Heart left ventricle (tissue), 16 donors: ENCODE measurements at regions not wholly inside any gene's neighbourhood (a gene's known extent, or its start where the extent isn't known, plus 50 kb on each side); places are given as distances from the start of the nearest gene placed in this dataset.

Source experiments
- ATAC-seq, 4 donors: fragments of 200-7000 bp; cut with Tn5 transposase; one replicate each; pipeline ENCODE4 v1.9.1; 2020 to 2022; ENCODE audit warnings: moderate library complexity in 4 of 4, mild to moderate bottlenecking in 3 of 4, moderate number of reproducible peaks in 1 of 4
- DNase-seq, 5 donors: peaks; one replicate each; pipeline ENCODE4 v3.0.0-alpha.2; 2020
- H3K27ac ChIP-seq, 12 donors: fragments of 200-600 bp; sonication (generic) in 4 of 12; one replicate each; pipeline versions ENCODE4 v1.5.0 to v1.8.0; 2016 to 2022; ENCODE audit warnings: mild to moderate bottlenecking in 2 of 12
- H3K27me3 ChIP-seq, 9 donors: fragments of 200-600 bp; sonication (generic) in 2 of 9; one replicate each; pipeline versions ENCODE4 v1.5.1 to v1.8.0; 2016 to 2022; ENCODE audit warnings: mild to moderate bottlenecking in 3 of 9
- H3K36me3 ChIP-seq, 9 donors: fragments of 200-600 bp; sonication (generic) in 2 of 9; one replicate each; pipeline versions ENCODE4 v1.5.0 to v1.8.0; 2018 to 2022; ENCODE audit warnings: mild to moderate bottlenecking in 2 of 9
- H3K4me1 ChIP-seq, 12 donors: fragments of 200-600 bp; sonication (generic) in 4 of 12; one replicate each; pipeline versions ENCODE4 v1.5.0 to v1.8.0; 2016 to 2022; ENCODE audit warnings: mild to moderate bottlenecking in 3 of 12
- H3K4me3 ChIP-seq, 12 donors: fragments of 200-600 bp; sonication (generic) in 4 of 12; one replicate each; pipeline versions ENCODE4 v1.5.0 to v1.8.0; 2017 to 2022; ENCODE audit warnings: mild to moderate bottlenecking in 9 of 12, moderate library complexity in 4 of 12
- H3K9me3 ChIP-seq, 12 donors: fragments of 200-600 bp; sonication (generic) in 4 of 12; one replicate each; pipeline versions ENCODE4 v1.5.0 to v1.8.0; 2016 to 2022; ENCODE audit warnings: mild to moderate bottlenecking in 1 of 12
- CTCF ChIP-seq, 12 donors: fragments of 200-600 bp; sonication (generic) in 4 of 12; IDR thresholded peaks; one replicate each; pipeline versions ENCODE4 v1.5.0 to v1.8.0; 2018 to 2022; ENCODE audit warnings: antibody characterized with exemption in 12 of 12, mild to moderate bottlenecking in 5 of 12
- POLR2A ChIP-seq, 2 donors: fragments of 450-650 bp; IDR thresholded peaks; one replicate each; pipeline ENCODE4 v1.6.1; 2017; ENCODE audit warnings: antibody characterized with exemption in 2 of 2, mild to moderate bottlenecking in 2 of 2, moderate library complexity in 2 of 2
- WGBS, 4 donors: extraction: QIAGEN DNeasy Blood & Tissue Kit in 2 of 4; methylation state at CpG; one replicate each; pipeline versions ENCODE4 v1.1.5 to v1.1.7; 2013 to 2018; 5-methylcytosine and 5-hydroxymethylcytosine counted together
- intact Hi-C, 10 donors: fragments of 100-400 bp; cut with DNase I; formaldehyde crosslinking; loops; one replicate each; pipeline versions ENCODE4 v1.11.1 to v1.14.2; 2022
- donor health status: ischemic (EF 13 %, LVEDD 7.1; RV severe dilation, severe dysfunction).
- donor health status: healthy with polysubstance abuse.
- donor health status: DM: no; HTN: yes; CAD: no.
- donor health status: DM: no; HTN: no; CAD: no.
- donor health status: ischemic (EF 25% LVEDD 6.9; RV normal size, moderate dysfunction).
- donor health status: ischemic (EF 25% LVEDD 5.7; RV mildly dilated, moderate dysfunction).
- donor health status: healthy.
- donor health status: DM: yes; HTN: yes; CAD: no.
- donor health status: ischemic (EF 35%, LVEDD 5.7; RV mildly dilated, moderate dysfunction).
- donor health status: nonischemic (EF 11% LVEDD 7.7; RV severe dilation, severe dysfunction).
- donor health status: DM: yes; HTN: yes; CAD: no.
- donor health status: PGD.
- donor health status: ischemic (EF 29% LVEDD 5.4; RV normal size, mild dysfunction).
- donor health status: nonischemic (EF 23%, LVEDD 6.1; RV moderate dilation, normal function).

DNA sequence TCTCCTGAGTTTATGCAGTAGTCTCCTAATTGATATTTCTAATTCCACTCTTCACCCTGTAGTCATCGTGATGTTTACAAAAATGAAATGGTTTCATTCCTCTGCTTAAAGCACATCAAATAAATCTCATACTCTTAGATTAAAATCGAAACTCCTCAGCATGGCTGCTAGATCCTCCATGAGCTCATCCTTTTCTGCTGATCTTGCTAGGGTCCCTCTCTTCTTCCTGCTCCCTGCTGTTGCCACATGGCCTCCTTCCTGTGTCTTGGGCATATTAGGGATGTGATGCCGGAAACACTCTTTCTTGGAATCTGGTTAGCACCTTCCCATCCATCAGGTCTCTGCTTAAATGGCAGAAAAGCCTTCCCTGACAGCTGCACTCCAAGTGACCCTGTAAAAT lies 59.5 kb upstream of the MEGF10 start:
- TF ChIP-seq CTCF (IDR thresholded peaks at IDR 0.05), result no peak
- no peak for TF ChIP-seq POLR2A (IDR thresholded peaks at IDR 0.05)
- WGBS, 4 donors, result 96 to 99% (median 97%) methylated on average over 3 of the region's 3 CpGs
- H3K4me3 ChIP-seq, result no peak overlapping the region
- no peak for DNase-seq
- intact Hi-C loops, result no loop called here
- H3K27ac ChIP-seq, result no peak overlapping the region
- no peaks in the 10 kb centered on the region for H3K27me3 ChIP-seq
- peaks cover 0 to 15% (median 0%) of the 10 kb centered on the region in 12 donors for H3K4me1 ChIP-seq
- H3K9me3 ChIP-seq, result no peaks in the 10 kb centered on the region
- ATAC-seq, result no peak
- no peaks in the 10 kb centered on the region for H3K36me3 ChIP-seq

- DNase-seq (no peak), ATAC-seq (no peak)
- Histone ChIP-seq H3K4me1 (peaks cover 0 to 12% (median 0%) of the 10 kb centered on the region in 12 donors), H3K36me3 (no peaks in the 10 kb centered on the region), H3K4me3 (no peak overlapping the region), H3K9me3 (no peaks in the 10 kb centered on the region), H3K27me3 (no peaks in the 10 kb centered on the region), H3K27ac (no peak overlapping the region)
- 81 to 84% (median 83%) methylated on average over 3 of the region's 3 CpGs for WGBS, 4 donors
- TF ChIP-seq CTCF (IDR thresholded peaks at IDR 0.05) (no peak), POLR2A (IDR thresholded peaks at IDR 0.05) (no peak)
- intact Hi-C loops, result no loop called here
These were observed 57.0 kb upstream of the MEGF10 start for GRCh38 chr5:127233590-127233989.

GRCh38 chr5:127235136-127235535 lies 55.5 kb upstream of the MEGF10 start:
- no peaks in the 10 kb centered on the region for H3K4me1 ChIP-seq
- TF ChIP-seq POLR2A (IDR thresholded peaks at IDR 0.05) (no peak), CTCF (IDR thresholded peaks at IDR 0.05) (no peak)
- 86 to 90% (median 88%) methylated on average over 4 of the region's 4 CpGs for WGBS, 4 donors
- H3K36me3 ChIP-seq, result no peaks in the 10 kb centered on the region
- H3K27ac ChIP-seq, result no peak overlapping the region
- no peaks in the 10 kb centered on the region for H3K9me3 ChIP-seq
- DNase-seq, result no peak
- H3K27me3 ChIP-seq, result no peaks in the 10 kb centered on the region
- no peak for ATAC-seq
- no peak overlapping the region for H3K4me3 ChIP-seq
- intact Hi-C loops, result no loop called here

GRCh38 chr5:127236254-127236653 lies 54.3 kb upstream of the MEGF10 start:
- no peaks in the 10 kb centered on the region for H3K36me3 ChIP-seq
- intact Hi-C loops, result no loop called here
- H3K9me3 ChIP-seq, result no peaks in the 10 kb centered on the region
- no peak for DNase-seq
- no peak overlapping the region for H3K4me3 ChIP-seq
- WGBS, 4 donors, result 65 to 74% (median 73%) methylated on average over 1 of the region's 1 CpG
- no peaks in the 10 kb centered on the region for H3K4me1 ChIP-seq
- no peak overlapping the region for H3K27ac ChIP-seq
- no peak for TF ChIP-seq POLR2A (IDR thresholded peaks at IDR 0.05)
- TF ChIP-seq CTCF (IDR thresholded peaks at IDR 0.05), result no peak
- no peak for ATAC-seq
- H3K27me3 ChIP-seq, result no peaks in the 10 kb centered on the region
